ENCODE measurements at regions not wholly inside any gene's neighbourhood (a gene's known extent, or its start where the extent isn't known, plus 50 kb on each side); places are given as distances from the start of the nearest gene placed in this dataset.

GRCh38 chr2:207474863-207475485 is 54.8 kb upstream of the CREB1 start:
- in situ Hi-C loops (cut with HindIII; ENCODE audit: low pct_unique_long_range_greater_than_20kb, low sequenced_read_pairs), result no loop called here

GRCh38 chr2:207475546-207475945 is 54.2 kb upstream of the CREB1 start:
- DNase-seq (ENCODE audit: low read depth), result no peak
- in situ Hi-C loops (cut with HindIII; ENCODE audit: low pct_unique_long_range_greater_than_20kb, low sequenced_read_pairs), result no loop called here

More at GRCh38 chr2:207474863-207475485, 54.8 kb upstream of the CREB1 start:
- peak; percentile 18 for DNase-seq (ENCODE audit: low read depth)

GRCh38 chr2:207477896-207478295 is 51.9 kb upstream of the CREB1 start:
- in situ Hi-C loops (cut with HindIII; ENCODE audit: low pct_unique_long_range_greater_than_20kb, low sequenced_read_pairs), result no loop called here
- no peak for DNase-seq (ENCODE audit: low read depth)

- in situ Hi-C loops (cut with HindIII; ENCODE audit: low pct_unique_long_range_greater_than_20kb, low sequenced_read_pairs), result no loop called here
- no peak for DNase-seq (ENCODE audit: low read depth)
These were observed 51.2 kb upstream of the CREB1 start for GRCh38 chr2:207478572-207478971.

- DNase-seq (ENCODE audit: low read depth), result no peak
- in situ Hi-C loops (cut with HindIII; ENCODE audit: low pct_unique_long_range_greater_than_20kb, low sequenced_read_pairs), result no loop called here
These were observed 50.5 kb upstream of the CREB1 start for GRCh38 chr2:207479198-207479785.
